ENCODE measurements at regions not wholly inside any gene's neighbourhood (a gene's known extent, or its start where the extent isn't known, plus 50 kb on each side); places are given as distances from the start of the nearest gene placed in this dataset.

DNA sequence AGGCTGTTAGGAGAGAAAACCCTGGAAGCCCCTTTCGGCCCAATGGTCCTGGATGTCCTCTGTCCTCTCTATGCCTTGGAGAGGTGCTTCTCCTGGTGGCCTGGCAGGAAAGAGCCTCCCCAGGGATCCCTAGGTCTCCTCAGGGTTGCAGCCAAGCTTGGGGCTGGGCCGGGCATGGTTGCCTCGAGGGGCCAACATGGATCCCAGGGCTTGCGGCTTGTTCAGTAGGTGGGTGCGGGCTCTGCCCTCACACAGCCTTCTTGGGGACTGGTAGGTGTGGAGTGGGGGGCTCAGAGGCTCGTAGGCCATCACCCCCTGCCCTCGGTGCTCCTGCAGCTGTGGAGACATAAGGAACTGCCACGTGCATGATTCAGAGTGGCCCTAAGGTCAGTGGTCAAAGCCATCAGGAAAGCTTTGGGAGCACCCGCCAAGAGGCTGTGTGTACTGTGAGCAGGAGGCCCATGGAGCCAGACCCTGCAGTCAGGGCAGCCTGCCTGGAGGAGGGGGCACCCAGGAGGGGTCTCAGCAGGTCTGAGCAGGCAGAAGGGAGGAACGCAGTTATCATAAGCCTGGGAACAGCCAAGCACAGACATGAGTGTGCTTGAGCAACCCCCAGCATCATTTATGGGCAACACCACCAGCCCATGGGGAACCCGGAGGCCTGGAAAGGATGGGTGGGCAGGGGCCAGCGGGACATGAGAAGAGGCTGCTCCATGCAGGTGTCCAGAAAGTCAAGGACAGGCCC is 231.0 kb downstream of the GLI2 start:
- Histone ChIP-seq H3K9me3 (ENCODE audit: control insufficient read depth, low read length) (no peaks in the 10 kb centered on the region), H3K4me2 (ENCODE audit: low read length) (no peak overlapping the region), H3K4me3 (ENCODE audit: low read depth, low read length) (no peak overlapping the region), H3K36me3 (ENCODE audit: control insufficient read depth, insufficient read depth, low read length) (no peaks in the 10 kb centered on the region), H3K27ac (no peak overlapping the region), H3K27me3 (ENCODE audit: control insufficient read depth, insufficient read depth, low read length) (no peaks in the 10 kb centered on the region), H3K9ac (no peak overlapping the region), H3K4me1 (no peaks in the 10 kb centered on the region), H3K79me2 (no peaks in the 10 kb centered on the region), H2AFZ (no peak overlapping the region)
- TF ChIP-seq, protein P1, sequence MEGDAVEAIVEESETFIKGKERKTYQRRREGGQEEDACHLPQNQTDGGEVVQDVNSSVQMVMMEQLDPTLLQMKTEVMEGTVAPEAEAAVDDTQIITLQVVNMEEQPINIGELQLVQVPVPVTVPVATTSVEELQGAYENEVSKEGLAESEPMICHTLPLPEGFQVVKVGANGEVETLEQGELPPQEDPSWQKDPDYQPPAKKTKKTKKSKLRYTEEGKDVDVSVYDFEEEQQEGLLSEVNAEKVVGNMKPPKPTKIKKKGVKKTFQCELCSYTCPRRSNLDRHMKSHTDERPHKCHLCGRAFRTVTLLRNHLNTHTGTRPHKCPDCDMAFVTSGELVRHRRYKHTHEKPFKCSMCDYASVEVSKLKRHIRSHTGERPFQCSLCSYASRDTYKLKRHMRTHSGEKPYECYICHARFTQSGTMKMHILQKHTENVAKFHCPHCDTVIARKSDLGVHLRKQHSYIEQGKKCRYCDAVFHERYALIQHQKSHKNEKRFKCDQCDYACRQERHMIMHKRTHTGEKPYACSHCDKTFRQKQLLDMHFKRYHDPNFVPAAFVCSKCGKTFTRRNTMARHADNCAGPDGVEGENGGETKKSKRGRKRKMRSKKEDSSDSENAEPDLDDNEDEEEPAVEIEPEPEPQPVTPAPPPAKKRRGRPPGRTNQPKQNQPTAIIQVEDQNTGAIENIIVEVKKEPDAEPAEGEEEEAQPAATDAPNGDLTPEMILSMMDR (IDR thresholded peaks at IDR 0.05) = no peak

DNA sequence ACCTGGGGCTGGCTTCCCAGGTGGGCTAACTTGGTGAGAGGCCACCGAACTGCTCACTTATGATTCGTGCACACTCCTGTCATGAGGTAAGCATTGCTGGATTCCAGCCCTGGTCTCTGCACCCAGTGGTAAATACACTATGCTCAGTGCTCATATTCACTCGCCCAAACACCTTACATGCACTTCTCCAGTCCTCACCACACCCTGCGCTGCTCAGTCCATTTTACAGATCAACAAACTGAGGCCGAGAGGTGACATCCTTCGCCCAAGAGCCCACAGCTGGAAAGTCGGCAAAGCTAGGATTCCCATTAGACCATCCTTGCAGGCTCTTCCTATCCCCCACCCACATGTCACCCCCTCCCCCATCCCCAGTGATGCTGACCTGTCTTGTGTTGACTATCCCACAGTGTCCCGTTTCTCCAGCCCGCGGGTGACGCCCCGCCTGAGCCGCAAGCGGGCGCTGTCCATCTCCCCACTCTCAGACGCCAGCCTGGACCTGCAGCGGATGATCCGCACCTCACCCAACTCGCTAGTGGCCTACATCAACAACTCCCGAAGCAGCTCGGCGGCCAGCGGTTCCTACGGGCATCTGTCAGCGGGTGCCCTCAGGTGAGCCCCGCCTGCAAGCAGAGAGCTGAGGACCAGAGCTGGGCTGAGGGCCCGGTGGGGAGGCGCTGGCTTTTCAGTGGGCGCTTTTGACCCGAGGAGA is 232.8 kb downstream of the GLI2 start:
- no peak overlapping the region for H3K4me2 ChIP-seq (ENCODE audit: low read length)
- no peaks in the 10 kb centered on the region for H3K36me3 ChIP-seq (ENCODE audit: control insufficient read depth, insufficient read depth, low read length)
- H3K4me3 ChIP-seq (ENCODE audit: low read depth, low read length) = no peak overlapping the region
- no peaks in the 10 kb centered on the region for H3K27me3 ChIP-seq (ENCODE audit: control insufficient read depth, insufficient read depth, low read length)
- TF ChIP-seq, protein P1 (IDR thresholded peaks at IDR 0.05) = no peak
- H3K4me1 ChIP-seq = no peaks in the 10 kb centered on the region
- H3K9ac ChIP-seq = no peak overlapping the region
- H3K79me2 ChIP-seq = no peaks in the 10 kb centered on the region
- H2AFZ ChIP-seq = no peak overlapping the region
- no peaks in the 10 kb centered on the region for H3K9me3 ChIP-seq (ENCODE audit: control insufficient read depth, low read length)
- no peak overlapping the region for H3K27ac ChIP-seq

DNA sequence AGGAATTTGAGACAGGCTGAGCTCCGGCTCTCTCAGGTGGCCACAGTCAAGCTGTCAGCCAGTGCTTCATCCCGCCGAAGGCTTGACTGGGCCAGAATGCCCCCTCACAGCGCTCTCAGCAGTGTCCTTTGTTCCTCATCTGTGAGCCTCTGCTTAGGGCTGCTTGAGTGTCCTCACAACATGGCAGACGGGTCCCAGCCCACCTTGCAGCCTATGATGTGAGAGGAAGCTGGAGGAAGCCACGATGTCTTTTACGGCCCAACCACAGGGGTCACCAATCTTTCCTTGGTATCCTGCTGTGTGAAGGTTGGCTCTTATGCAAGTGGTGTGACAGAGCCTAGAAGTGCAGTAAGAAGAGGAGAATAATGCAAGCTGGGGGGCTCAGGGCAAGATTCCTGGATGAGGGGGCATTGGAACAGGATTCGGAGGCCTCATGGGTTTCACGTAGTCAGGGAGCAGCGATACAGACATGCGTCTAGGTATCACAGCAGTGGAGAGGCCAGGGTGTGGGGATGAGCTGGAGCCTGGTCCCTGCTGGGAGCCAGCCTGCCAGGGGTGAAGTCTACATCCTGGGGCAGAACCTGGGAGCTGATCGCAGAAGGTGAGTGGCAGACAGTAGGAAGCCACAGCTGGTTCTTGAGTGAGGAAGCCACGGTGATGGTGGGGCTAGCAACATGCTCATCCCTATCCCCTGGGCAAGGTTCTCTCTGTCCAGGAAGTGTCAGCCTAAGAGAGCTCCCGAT is 234.1 kb downstream of the GLI2 start:
- no peak overlapping the region for H3K4me2 ChIP-seq (ENCODE audit: low read length)
- TF ChIP-seq, protein P1 (IDR thresholded peaks at IDR 0.05) = no peak
- H3K27me3 ChIP-seq (ENCODE audit: control insufficient read depth, insufficient read depth, low read length) = no peaks in the 10 kb centered on the region
- no peaks in the 10 kb centered on the region for H3K79me2 ChIP-seq
- no peaks in the 10 kb centered on the region for H3K36me3 ChIP-seq (ENCODE audit: control insufficient read depth, insufficient read depth, low read length)
- H3K9me3 ChIP-seq (ENCODE audit: control insufficient read depth, low read length) = no peaks in the 10 kb centered on the region
- H3K4me1 ChIP-seq = no peaks in the 10 kb centered on the region
- no peak overlapping the region for H3K27ac ChIP-seq
- no peak overlapping the region for H3K9ac ChIP-seq
- no peak overlapping the region for H2AFZ ChIP-seq
- no peak overlapping the region for H3K4me3 ChIP-seq (ENCODE audit: low read depth, low read length)

DNA sequence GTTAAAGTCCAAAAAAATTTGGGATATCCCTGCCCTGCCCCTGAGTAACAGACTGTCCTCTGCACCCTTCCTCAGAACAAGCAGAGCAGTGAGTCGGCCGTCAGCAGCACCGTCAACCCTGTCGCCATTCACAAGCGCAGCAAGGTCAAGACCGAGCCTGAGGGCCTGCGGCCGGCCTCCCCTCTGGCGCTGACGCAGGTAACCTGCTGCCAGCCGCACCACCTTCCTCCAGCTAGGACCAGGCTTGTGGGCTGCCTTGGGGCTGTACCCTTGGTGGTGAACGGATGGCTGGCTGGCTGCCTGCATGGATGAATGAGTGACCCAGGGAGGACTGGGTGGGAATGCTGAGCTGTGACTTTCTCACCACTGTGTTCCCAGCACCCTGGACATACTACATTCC is 236.2 kb downstream of the GLI2 start:
- Histone ChIP-seq H3K36me3 (ENCODE audit: control insufficient read depth, insufficient read depth, low read length) (no peaks in the 10 kb centered on the region), H3K79me2 (no peaks in the 10 kb centered on the region)
- TF ChIP-seq, protein P1 (IDR thresholded peaks at IDR 0.05) = no peak

More for the DNA sequence above, 236.2 kb downstream of the GLI2 start:
- Histone ChIP-seq H3K4me3 (ENCODE audit: low read depth, low read length) (no peak overlapping the region), H3K4me1 (no peaks in the 10 kb centered on the region), H2AFZ (no peak overlapping the region), H3K9me3 (ENCODE audit: control insufficient read depth, low read length) (no peaks in the 10 kb centered on the region), H3K9ac (no peak overlapping the region), H3K27me3 (ENCODE audit: control insufficient read depth, insufficient read depth, low read length) (no peaks in the 10 kb centered on the region), H3K4me2 (ENCODE audit: low read length) (no peak overlapping the region), H3K27ac (no peak overlapping the region)

Data from parathyroid adenoma (tissue), 2 donors.